Astrocyte (in vitro differentiated cells and primary cell): ENCODE measurements at regions not wholly inside any gene's neighbourhood (a gene's known extent, or its start where the extent isn't known, plus 50 kb on each side); places are given as distances from the start of the nearest gene placed in this dataset.
"Not testable (repeated sequence)": the region's sequence is repeated elsewhere in the genome, so short reads cannot be mapped to it uniquely, and the experiment has no call there.

Experiments
- DNase-seq: peaks from one replicate; pipeline ENCODE4 v3.0.0-alpha.2; 2010; ENCODE audit warnings: low read depth
- FAIRE-seq: peaks from 2 replicates; lab custom pipeline; 2011; peaks lifted over from hg19 to GRCh38; lab: Jason Lieb, UNC
- H2AFZ ChIP-seq: 2 replicates; pipeline ENCODE4 v1.6.0; 2012; ENCODE audit warnings: low read depth, low read length, inconsistent platforms
- H3K27ac ChIP-seq: 2 replicates; pipeline ENCODE4 v1.5.1; 2011; ENCODE audit warnings: low read depth, low read length, inconsistent platforms
- H3K27me3 ChIP-seq: 2 replicates; pipeline ENCODE4 v1.6.0; 2011; ENCODE audit warnings: low read length, inconsistent platforms; ENCODE audit not compliant: insufficient read depth
- H3K36me3 ChIP-seq: 2 replicates; pipeline ENCODE4 v1.5.1; 2011; ENCODE audit warnings: low read length, inconsistent platforms; ENCODE audit not compliant: insufficient read depth
- H3K4me1 ChIP-seq: 2 replicates; pipeline ENCODE4 v1.5.1; 2011; ENCODE audit warnings: low read length, inconsistent platforms; ENCODE audit not compliant: insufficient read depth
- H3K4me2 ChIP-seq: 2 replicates; pipeline ENCODE4 v1.6.0; 2012; ENCODE audit warnings: low read length, inconsistent platforms
- H3K4me3 ChIP-seq: 2 replicates; pipeline ENCODE4 v1.5.1; 2011; ENCODE audit warnings: low read depth, mild to moderate bottlenecking, low read length, inconsistent platforms; ENCODE audit not compliant: insufficient read depth
- H3K79me2 ChIP-seq: 2 replicates; pipeline ENCODE4 v1.6.0; 2012; ENCODE audit warnings: mild to moderate bottlenecking, low read length, inconsistent platforms; ENCODE audit not compliant: insufficient read depth
- H3K9ac ChIP-seq: 2 replicates; pipeline ENCODE4 v1.6.0; 2012; ENCODE audit warnings: mild to moderate bottlenecking, low read length, inconsistent platforms
- H3K9me3 ChIP-seq: 2 replicates; pipeline ENCODE4 v1.5.1; 2012; ENCODE audit warnings: low read depth, mild to moderate bottlenecking, low read length, inconsistent platforms; ENCODE audit not compliant: insufficient read depth
- H4K20me1 ChIP-seq: 2 replicates; pipeline ENCODE4 v1.6.0; 2012; ENCODE audit warnings: low read length, inconsistent platforms; ENCODE audit not compliant: insufficient read depth
- H3K27ac Mint-ChIP-seq: one replicate; pipeline ENCODE4 v1.8.0; 2021; ENCODE audit warnings: mild to moderate bottlenecking, mixed read lengths; ENCODE audit not compliant: unreplicated experiment
- H3K27me3 Mint-ChIP-seq: one replicate; pipeline ENCODE4 v1.8.0; 2021; ENCODE audit warnings: low read depth, mixed read lengths; ENCODE audit not compliant: unreplicated experiment
- H3K36me3 Mint-ChIP-seq: one replicate; pipeline ENCODE4 v1.8.0; 2021; ENCODE audit warnings: low read depth, mixed read lengths; ENCODE audit not compliant: unreplicated experiment
- H3K4me1 Mint-ChIP-seq: one replicate; pipeline ENCODE4 v1.8.0; 2021; ENCODE audit warnings: low read depth, mixed read lengths; ENCODE audit not compliant: unreplicated experiment
- H3K4me3 Mint-ChIP-seq: one replicate; pipeline ENCODE4 v1.8.0; 2021; ENCODE audit warnings: mild to moderate bottlenecking, moderate library complexity, mixed read lengths; ENCODE audit not compliant: unreplicated experiment
- H3K9me3 Mint-ChIP-seq: one replicate; pipeline ENCODE4 v1.8.0; 2021; ENCODE audit warnings: mild to moderate bottlenecking, mixed read lengths; ENCODE audit not compliant: unreplicated experiment
- CTCF ChIP-seq: IDR thresholded peaks from 2 replicates; pipeline ENCODE4 v1.5.1; 2011; ENCODE audit warnings: low read depth, mild to moderate bottlenecking, inconsistent platforms, low read length, moderate library complexity; ENCODE audit not compliant: insufficient read depth
- EZH2 ChIP-seq: IDR thresholded peaks from 2 replicates; pipeline ENCODE4 v1.6.1; 2012; ENCODE audit warnings: mild to moderate bottlenecking, low read length, inconsistent platforms; ENCODE audit not compliant: insufficient read depth

GRCh38 chr3:78258798-78259197, 1218.9 kb downstream of the ROBO2 start:
- Mint-ChIP-seq H3K27me3 (no peaks in the 10 kb centered on the region), H3K9me3 (no peaks in the 10 kb centered on the region), H3K4me1 (peaks cover 25% of the 10 kb centered on the region), H3K4me3 (no peak overlapping the region), H3K27ac (peak overlapping the region; percentile 79), H3K36me3 (no peaks in the 10 kb centered on the region)
- H3K4me3 ChIP-seq: no peak overlapping the region
- peak; percentile 89 for DNase-seq
- no peak for TF ChIP-seq EZH2
- TF ChIP-seq CTCF: no peak
- no peaks in the 10 kb centered on the region for H3K27me3 ChIP-seq
- no peaks in the 10 kb centered on the region for H3K9me3 ChIP-seq
- peaks cover 12% of the 10 kb centered on the region for H3K4me1 ChIP-seq
- H3K27ac ChIP-seq: peak overlapping the region; percentile 61
- H3K36me3 ChIP-seq: no peaks in the 10 kb centered on the region
- no peaks in the 10 kb centered on the region for H4K20me1 ChIP-seq
- peak overlapping the region; percentile 53 for H3K4me2 ChIP-seq
- peak overlapping the region; percentile 17 for H3K9ac ChIP-seq
- FAIRE-seq: peak; percentile 97
- H3K79me2 ChIP-seq: no peaks in the 10 kb centered on the region
- no peak overlapping the region for H2AFZ ChIP-seq

- TF ChIP-seq CTCF (no peak), EZH2 (no peak)
- peak overlapping the region; percentile 88 for H3K27ac Mint-ChIP-seq
These were observed 1220.5 kb downstream of the ROBO2 start for GRCh38 chr3:78260388-78260787.

GRCh38 chr3:78266550-78266949, 1226.7 kb downstream of the ROBO2 start:
- not testable (repeated sequence) for H3K36me3 ChIP-seq, H3K4me1 ChIP-seq, H3K4me3 Mint-ChIP-seq, H3K4me3 ChIP-seq, H3K27ac Mint-ChIP-seq, DNase-seq, H4K20me1 ChIP-seq, H3K27me3 Mint-ChIP-seq, H3K9me3 ChIP-seq, FAIRE-seq, H3K4me1 Mint-ChIP-seq, H2AFZ ChIP-seq, H3K27me3 ChIP-seq, H3K9ac ChIP-seq, H3K79me2 ChIP-seq, H3K9me3 Mint-ChIP-seq, H3K4me2 ChIP-seq, H3K36me3 Mint-ChIP-seq, H3K27ac ChIP-seq

More at GRCh38 chr3:78260388-78260787, 1220.5 kb downstream of the ROBO2 start:
- Histone ChIP-seq H2AFZ (no peak overlapping the region), H3K79me2 (no peaks in the 10 kb centered on the region), H3K4me3 (no peak overlapping the region), H3K4me2 (no peak overlapping the region), H3K9ac (no peak overlapping the region), H3K27ac (no peak overlapping the region), H3K36me3 (no peaks in the 10 kb centered on the region), H3K4me1 (peaks cover 10% of the 10 kb centered on the region), H3K27me3 (no peaks in the 10 kb centered on the region), H3K9me3 (no peaks in the 10 kb centered on the region), H4K20me1 (no peaks in the 10 kb centered on the region)
- Mint-ChIP-seq H3K9me3 (no peaks in the 10 kb centered on the region), H3K4me1 (peaks cover 25% of the 10 kb centered on the region), H3K27me3 (no peaks in the 10 kb centered on the region), H3K4me3 (no peak overlapping the region), H3K36me3 (no peaks in the 10 kb centered on the region)
- no peak for DNase-seq
- FAIRE-seq: no peak
